ENCODE measurements at regions not wholly inside any gene's neighbourhood (a gene's known extent, or its start where the extent isn't known, plus 50 kb on each side); places are given as distances from the start of the nearest gene placed in this dataset.
"Not testable (repeated sequence)": the region's sequence is repeated elsewhere in the genome, so short reads cannot be mapped to it uniquely, and the experiment has no call there.

- DNase-seq (ENCODE audit: low spot score): no peak
Measured at GRCh38 chr5:82601861-82602260, 323.7 kb upstream of the RPS23 start.

GRCh38 chr5:82601077-82601476, 322.9 kb upstream of the RPS23 start:
- DNase-seq (ENCODE audit: low spot score): no peak

- no peak for DNase-seq (ENCODE audit: low spot score)
Measured at GRCh38 chr5:82599692-82600091, 321.5 kb upstream of the RPS23 start.

GRCh38 chr5:82599030-82599429, 320.9 kb upstream of the RPS23 start:
- no peak for DNase-seq (ENCODE audit: low spot score)

GRCh38 chr5:82597437-82597836, 319.3 kb upstream of the RPS23 start:
- DNase-seq (ENCODE audit: low spot score): no peak

- no peak for DNase-seq (ENCODE audit: low spot score)
Measured at GRCh38 chr5:82596451-82596850, 318.3 kb upstream of the RPS23 start.

GRCh38 chr5:82595113-82595512, 317.0 kb upstream of the RPS23 start:
- no peak for DNase-seq (ENCODE audit: low spot score)

- DNase-seq (ENCODE audit: low spot score): no peak
Measured at GRCh38 chr5:82594097-82594496, 315.9 kb upstream of the RPS23 start.

- DNase-seq (ENCODE audit: low spot score): no peak
Measured at GRCh38 chr5:82593481-82593880, 315.3 kb upstream of the RPS23 start.

GRCh38 chr5:82591021-82591515, 312.9 kb upstream of the RPS23 start:
- no peak for DNase-seq (ENCODE audit: low spot score)

GRCh38 chr5:82590112-82590511, 312.0 kb upstream of the RPS23 start:
- no peak for DNase-seq (ENCODE audit: low spot score)

- DNase-seq (ENCODE audit: low spot score): no peak
Measured at GRCh38 chr5:82586661-82587310, 308.6 kb upstream of the RPS23 start.

- no peak for DNase-seq (ENCODE audit: low spot score)
Measured at GRCh38 chr5:82586181-82586580, 308.0 kb upstream of the RPS23 start.

- DNase-seq (ENCODE audit: low spot score): no peak
Measured at GRCh38 chr5:82584631-82585030, 306.5 kb upstream of the RPS23 start.

- DNase-seq (ENCODE audit: low spot score): not testable (repeated sequence)
Measured at GRCh38 chr5:82583331-82583730, 305.2 kb upstream of the RPS23 start.

- DNase-seq (ENCODE audit: low spot score): no peak
Measured at GRCh38 chr5:82564963-82565362, 286.8 kb upstream of the RPS23 start.

- DNase-seq (ENCODE audit: low spot score): no peak
Measured at GRCh38 chr5:82563745-82564144, 285.6 kb upstream of the RPS23 start.

GRCh38 chr5:82562696-82563240, 284.6 kb upstream of the RPS23 start:
- DNase-seq (ENCODE audit: low spot score): no peak

- no peak for DNase-seq (ENCODE audit: low spot score)
Measured at GRCh38 chr5:82561797-82562196, 283.6 kb upstream of the RPS23 start.

GRCh38 chr5:82560969-82561368, 282.8 kb upstream of the RPS23 start:
- DNase-seq (ENCODE audit: low spot score): no peak

- DNase-seq (ENCODE audit: low spot score): no peak
Measured at GRCh38 chr5:82560561-82560960, 282.4 kb upstream of the RPS23 start.

- DNase-seq (ENCODE audit: low spot score): no peak
Measured at GRCh38 chr5:82551840-82552385, 273.8 kb upstream of the RPS23 start.

GRCh38 chr5:82551192-82551591, 273.0 kb upstream of the RPS23 start:
- DNase-seq (ENCODE audit: low spot score): no peak

- DNase-seq (ENCODE audit: low spot score): no peak
Measured at GRCh38 chr5:82549263-82549662, 271.1 kb upstream of the RPS23 start.

Measured in hematopoietic multipotent progenitor cell treated with erythropoietin and hydrocortisone succinate and interleukin-3 and kit ligand, for 17 days (in vitro differentiated cells).